ENCODE measurements at regions not wholly inside any gene's neighbourhood (a gene's known extent, or its start where the extent isn't known, plus 50 kb on each side); places are given as distances from the start of the nearest gene placed in this dataset.
A peak's percentile ranks its signal among the peaks of the same experiment; 100 is the strongest.

GRCh38 chr6:14258695-14259593 is 141.4 kb downstream of the CD83 start:
- DNase-seq, result no peak

DNA sequence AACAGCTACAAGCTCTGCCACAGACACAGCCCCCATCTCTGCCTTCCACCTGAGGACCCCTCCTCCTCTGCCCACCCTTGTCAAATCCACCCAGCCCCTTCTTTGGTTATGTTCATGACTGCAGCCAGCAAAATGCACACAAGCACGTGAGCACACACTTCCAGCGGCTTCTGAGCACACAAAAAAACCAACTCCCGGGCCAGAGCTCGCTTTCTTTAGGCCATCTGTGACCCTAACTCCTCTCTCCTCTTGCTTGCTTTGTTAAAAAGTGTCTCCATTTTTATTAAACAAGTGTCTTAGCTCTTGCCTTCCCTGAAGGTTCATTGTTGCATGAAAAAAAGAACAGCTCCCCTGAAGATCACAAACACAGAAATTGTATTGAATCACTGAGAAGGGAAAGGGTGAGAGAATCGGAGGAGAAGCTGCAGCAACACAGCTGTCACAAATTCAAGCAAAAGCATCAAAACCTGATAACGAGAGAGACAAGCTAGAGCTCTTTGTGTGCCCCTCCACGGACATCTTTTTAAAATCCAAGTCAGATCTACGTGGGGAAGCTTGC is 142.1 kb downstream of the CD83 start:
- DNase-seq, result no peak

- no peak for DNase-seq
These were observed 143.3 kb downstream of the CD83 start for GRCh38 chr6:14260839-14261238.

- DNase-seq, result no peak
These were observed 146.4 kb downstream of the CD83 start for GRCh38 chr6:14263881-14264424.

- no peak for DNase-seq
These were observed 147.8 kb downstream of the CD83 start for GRCh38 chr6:14265049-14266021.

- no peak for DNase-seq
These were observed 148.7 kb downstream of the CD83 start for GRCh38 chr6:14266266-14266665.

GRCh38 chr6:14267885-14268660 is 150.5 kb downstream of the CD83 start:
- no peak for DNase-seq

DNA sequence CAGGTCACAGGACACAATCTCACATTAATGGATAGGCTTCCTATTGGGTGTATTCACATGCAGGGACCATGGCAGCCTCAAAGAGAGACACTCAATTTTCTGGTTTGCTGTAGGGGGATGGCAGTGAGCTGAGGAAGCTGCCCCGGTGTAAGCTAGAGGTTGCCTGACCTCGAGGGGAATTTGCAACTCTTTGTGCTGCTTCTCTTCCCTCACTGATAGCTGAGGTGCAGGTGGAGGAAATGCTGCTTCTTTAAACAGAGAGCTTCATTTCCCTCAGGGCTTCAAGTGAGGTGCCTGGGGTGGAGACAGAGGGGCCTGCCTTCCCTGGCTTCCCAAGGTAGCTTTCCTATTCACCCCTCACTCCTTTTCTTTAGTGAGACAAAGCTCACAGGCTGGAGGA is 151.9 kb downstream of the CD83 start:
- no peak for DNase-seq

DNA sequence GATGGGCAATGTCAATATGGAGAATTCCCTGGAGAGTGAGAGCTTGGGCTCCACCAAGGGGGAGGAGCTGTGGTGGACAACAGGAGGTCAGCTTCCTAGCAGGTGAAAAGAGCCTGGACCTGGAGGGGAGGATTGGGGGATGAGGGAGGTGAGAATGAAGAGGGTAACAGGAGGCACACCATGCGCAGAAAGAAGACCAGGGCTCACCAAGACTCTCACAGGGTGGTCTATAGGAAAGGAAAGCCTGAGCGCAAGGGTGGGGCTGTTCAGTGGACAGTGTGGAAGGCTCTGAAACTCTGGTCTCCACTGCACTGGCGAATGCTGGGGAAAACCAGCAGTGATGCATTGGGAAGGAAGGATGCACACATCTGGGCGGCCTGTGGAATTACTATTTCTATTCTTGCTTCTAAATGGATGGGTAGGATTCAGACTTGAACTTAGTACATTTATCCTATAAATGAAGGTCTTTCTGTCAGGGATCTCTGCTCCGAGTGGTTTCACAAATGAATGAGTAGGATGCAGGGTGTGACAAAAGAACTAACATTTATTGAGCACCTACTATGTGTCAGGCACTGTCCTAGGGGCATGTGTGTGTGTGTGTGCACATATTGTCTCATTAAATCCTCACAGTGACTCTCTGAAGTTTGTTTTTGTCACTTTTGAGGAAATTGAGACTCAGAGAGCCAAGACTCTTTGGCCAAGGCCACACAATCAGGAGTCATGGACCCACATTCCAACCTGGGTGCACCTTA is 152.7 kb downstream of the CD83 start:
- no peak for DNase-seq

DNA sequence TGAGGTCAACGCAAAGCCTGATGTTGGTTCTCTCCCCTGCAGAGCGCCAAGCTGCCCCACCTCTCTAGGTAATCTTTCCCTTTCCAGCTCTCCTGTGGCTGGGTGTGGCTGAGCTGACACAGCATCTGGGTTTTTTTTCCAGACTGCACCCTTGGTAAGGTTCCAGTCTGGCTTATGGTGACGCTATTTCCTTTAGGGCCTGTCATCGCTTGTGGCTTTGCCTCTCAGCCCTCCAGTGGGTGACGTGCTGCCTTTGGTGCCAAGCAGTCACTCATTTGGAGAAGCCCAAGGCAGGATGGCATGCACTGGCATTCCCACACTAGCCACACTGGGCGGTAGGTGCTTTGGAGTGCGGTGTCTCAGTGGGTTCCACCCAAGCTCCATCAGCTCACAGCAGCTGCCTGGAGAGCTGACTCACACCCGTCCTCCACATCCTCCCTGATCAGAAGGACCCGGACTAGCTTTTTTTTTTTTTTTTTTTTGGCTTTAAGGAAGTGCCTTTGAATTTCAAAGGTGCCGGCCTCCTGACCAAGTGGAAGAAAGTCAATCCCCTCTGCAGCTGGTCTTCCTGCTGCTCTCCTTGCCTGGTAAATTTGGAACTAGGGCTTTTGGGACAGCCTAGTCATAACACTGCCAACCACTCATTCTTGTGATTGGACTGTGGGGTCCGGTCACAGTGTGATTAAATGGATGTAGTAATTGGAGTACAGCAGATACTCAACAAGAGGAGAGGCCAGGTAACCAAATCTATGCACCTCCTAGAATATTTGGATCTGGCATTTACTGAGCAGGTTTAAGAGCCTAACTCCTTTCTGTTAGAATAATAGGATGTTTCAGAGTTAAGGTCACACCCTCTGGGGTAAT is 153.6 kb downstream of the CD83 start:
- DNase-seq, result peak; percentile 96

- DNase-seq, result peak; percentile 56
These were observed 154.5 kb downstream of the CD83 start for GRCh38 chr6:14271789-14272736.

DNA sequence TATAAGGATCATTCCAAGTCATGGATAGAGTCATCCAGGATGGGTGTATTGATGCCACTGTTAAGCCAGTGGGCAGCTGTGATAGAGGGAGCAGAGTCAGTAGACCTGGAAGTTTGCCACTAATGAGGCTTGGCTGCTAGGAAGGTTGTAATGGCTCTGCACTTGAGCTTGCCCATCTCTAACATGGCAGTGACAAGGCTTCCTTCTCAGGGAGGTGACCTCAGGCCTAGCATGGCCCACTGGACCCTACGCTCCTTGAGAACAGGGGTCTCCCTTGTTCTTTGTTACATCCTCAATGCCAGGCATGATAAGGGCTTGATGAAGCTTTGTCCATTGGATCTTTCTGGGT is 155.1 kb downstream of the CD83 start:
- no peak for DNase-seq

DNA sequence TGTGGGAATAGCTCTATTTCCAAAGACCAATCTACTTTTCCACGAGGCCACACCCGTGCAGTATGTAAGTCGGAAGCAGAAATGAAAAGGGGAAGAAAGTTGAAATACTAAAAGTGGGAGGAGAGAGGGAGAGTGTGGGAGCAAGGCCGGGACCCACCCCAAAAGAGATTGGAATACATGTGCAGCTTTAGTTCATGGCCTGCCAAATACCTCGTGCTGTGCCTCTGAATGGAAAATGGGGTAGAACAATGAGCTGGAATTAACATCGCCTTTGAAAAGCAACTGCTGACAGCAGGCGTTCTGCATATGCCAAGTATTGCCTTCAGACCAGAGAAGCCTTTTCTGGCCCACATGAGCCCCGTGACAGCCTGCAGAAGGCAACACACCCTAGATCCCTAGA is 155.6 kb downstream of the CD83 start:
- DNase-seq, result no peak

- no peak for DNase-seq
These were observed 156.4 kb downstream of the CD83 start for GRCh38 chr6:14274016-14274415.

DNA sequence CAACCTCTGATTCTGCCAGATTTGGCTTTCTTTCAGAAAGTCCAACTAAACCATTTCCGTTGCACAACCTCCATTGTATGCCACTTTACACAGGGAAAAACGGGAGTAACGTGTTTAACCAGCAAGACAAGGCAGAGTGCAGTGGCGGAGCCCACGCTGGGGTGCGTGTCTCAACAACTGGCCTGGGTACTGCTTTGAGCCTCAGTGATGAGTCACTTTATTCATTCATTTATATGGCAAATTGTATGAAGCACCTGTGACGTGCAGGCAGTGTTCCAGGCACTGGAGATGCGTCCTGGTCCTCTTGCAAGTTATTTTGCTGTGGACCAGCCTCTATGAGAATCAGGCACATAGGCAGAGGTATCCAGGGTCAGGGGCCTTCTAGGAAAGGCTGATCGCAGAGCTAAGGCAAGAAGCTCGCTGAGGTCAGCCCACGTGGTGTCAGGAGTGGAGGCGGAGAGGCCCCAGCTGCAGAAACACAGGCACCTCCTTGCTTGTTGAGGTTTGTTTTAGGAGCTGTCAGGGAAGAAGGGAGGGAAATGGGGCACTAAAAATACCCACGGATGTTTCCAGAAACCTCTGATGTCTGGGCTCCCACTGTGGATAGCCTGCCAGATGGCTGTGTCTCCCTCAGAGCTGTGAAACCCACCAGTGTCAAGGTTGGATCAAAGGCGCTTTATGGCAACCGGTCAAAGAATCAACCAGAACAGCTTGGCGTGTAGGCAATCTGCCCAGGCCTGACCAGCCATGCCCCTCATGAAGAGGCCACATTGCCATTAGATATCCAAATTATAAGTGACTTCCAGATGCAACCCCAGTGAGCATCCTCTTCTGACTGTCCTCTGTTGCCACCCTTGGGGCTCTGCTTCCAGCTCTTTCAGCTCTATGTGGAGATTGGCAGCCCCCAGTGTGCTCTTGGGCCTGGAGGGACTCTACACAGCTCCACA is 157.2 kb downstream of the CD83 start:
- no peak for DNase-seq

GRCh38 chr6:14275493-14275851 is 157.9 kb downstream of the CD83 start:
- DNase-seq, result no peak

DNA sequence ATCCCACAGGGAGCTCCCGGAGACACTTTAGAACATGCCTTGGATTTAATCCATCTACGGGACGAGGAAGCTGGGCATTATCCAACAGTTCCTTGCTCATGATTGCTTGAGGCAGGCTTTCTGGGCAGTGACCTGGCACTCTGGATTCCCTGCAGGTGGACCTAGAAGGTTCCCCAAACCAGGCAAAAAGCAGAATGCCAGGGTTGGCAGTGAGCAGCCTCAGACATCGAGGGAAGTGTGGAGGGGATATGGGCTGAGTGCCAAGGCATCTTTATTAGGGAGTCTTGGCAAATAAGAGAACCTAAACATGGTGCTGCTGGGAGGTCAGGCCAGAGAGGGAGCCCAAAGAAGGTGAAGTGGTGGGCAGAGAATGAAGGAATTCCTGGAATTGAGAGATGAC is 158.5 kb downstream of the CD83 start:
- DNase-seq, result no peak

GRCh38 chr6:14276667-14277404 is 159.3 kb downstream of the CD83 start:
- no peak for DNase-seq

Measured in EL (cell line).